ENCODE measurements at regions not wholly inside any gene's neighbourhood (a gene's known extent, or its start where the extent isn't known, plus 50 kb on each side); places are given as distances from the start of the nearest gene placed in this dataset.

DNA sequence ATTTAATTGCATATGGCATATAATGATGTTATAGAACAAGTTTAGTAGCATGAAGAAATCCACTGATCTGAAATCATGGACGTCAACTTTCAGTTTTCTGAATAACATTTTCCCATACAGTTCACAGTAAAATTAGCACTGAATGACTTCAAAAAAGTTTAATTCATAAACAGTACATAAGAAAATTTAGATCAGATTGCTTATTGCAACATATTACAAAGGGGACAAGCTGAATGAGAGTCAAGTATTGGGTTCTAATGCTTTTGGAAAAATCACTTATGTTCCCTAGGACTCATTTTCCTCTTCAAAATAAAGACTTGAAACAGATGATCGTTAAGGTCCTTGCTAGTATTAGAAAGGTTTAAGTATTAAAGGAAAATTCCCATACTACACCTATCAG, 898.3 kb upstream of the INTU start:
- H3K36me3 Mint-ChIP-seq (ENCODE audit: insufficient read depth in 2 of 2): no peaks in the 10 kb centered on the region
- H3K4me1 Mint-ChIP-seq (ENCODE audit: low read depth): no peaks in the 10 kb centered on the region
- no peak for ATAC-seq (replicated peaks in 1 of 2)
- H3K27ac Mint-ChIP-seq: no peak overlapping the region
- no peak for DNase-seq
- peaks cover 3 to 7% of the 10 kb centered on the region in 2 donors for H3K9me3 Mint-ChIP-seq
- H3K4me3 Mint-ChIP-seq: no peak overlapping the region
- no peaks in the 10 kb centered on the region for H3K27me3 Mint-ChIP-seq (ENCODE audit: low read depth)

DNA sequence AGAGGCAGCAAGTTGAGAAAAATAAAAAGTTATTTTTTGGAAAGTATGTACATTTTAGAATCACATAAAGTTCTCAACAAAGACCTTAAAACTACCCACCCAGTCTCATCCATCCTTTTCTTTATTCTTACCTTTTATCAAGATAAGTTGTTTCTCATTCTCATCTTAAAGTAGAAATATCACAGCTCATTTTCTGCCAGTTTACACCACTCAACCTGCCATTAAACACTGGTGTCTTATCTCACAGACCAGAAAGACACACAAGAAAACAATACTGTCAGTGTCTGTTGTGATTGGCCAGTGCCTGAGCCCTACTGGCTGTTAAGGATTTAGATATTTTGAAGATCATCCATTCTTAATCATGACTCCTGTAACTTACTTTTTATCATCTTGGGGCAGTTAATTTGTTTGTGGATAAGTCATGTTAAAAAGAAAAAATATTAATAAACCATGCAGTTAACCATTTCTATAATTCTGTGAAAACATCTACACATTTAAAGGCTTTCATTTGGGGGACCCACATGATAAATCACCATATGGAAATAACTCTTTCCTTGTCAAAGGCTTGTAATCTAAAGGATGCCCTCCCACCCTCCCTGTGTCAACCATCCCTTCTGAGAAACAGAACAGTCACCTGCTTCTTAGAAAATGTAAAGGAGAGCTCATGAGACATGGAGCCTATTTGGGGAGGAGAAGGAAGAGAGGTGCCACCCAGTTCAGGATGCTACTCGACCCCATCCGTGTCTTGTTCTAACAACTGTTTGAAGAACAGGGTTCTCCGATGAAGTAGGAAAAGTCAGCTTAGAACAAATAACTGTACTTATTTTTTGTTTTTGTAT, 897.2 kb upstream of the INTU start:
- Mint-ChIP-seq H3K9me3 (peaks cover 3 to 4% of the 10 kb centered on the region in 2 donors), H3K36me3 (ENCODE audit: insufficient read depth in 2 of 2) (no peaks in the 10 kb centered on the region), H3K27ac (no peak overlapping the region), H3K4me1 (ENCODE audit: low read depth) (no peaks in the 10 kb centered on the region), H3K4me3 (no peak overlapping the region), H3K27me3 (ENCODE audit: low read depth) (no peaks in the 10 kb centered on the region)
- DNase-seq (no peak), ATAC-seq (replicated peaks in 1 of 2) (no peak)

DNA sequence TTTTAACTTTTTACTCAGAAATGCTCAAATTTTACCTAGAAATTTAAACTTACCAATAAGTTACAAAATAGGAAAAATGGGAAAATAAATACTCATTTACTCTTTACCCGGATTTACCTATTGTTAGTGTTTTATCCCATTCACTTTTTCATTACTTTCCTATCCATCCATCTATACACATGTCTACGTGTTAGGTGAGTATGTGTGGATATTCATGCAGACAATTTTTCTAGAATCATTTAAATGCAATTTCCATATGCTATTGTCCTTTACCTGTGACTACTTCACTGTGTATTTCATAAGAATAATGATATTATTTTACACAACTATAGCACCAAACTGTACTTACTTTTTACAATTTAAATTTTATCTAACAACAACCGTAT, 896.6 kb upstream of the INTU start:
- no peaks in the 10 kb centered on the region for H3K4me1 Mint-ChIP-seq (ENCODE audit: low read depth)
- H3K27ac Mint-ChIP-seq: no peak overlapping the region
- no peak for DNase-seq
- no peak overlapping the region for H3K4me3 Mint-ChIP-seq
- no peaks in the 10 kb centered on the region for H3K27me3 Mint-ChIP-seq (ENCODE audit: low read depth)
- ATAC-seq (replicated peaks in 1 of 2): no peak
- H3K36me3 Mint-ChIP-seq (ENCODE audit: insufficient read depth in 2 of 2): no peaks in the 10 kb centered on the region
- peaks cover 5 to 7% of the 10 kb centered on the region in 2 donors for H3K9me3 Mint-ChIP-seq

DNA sequence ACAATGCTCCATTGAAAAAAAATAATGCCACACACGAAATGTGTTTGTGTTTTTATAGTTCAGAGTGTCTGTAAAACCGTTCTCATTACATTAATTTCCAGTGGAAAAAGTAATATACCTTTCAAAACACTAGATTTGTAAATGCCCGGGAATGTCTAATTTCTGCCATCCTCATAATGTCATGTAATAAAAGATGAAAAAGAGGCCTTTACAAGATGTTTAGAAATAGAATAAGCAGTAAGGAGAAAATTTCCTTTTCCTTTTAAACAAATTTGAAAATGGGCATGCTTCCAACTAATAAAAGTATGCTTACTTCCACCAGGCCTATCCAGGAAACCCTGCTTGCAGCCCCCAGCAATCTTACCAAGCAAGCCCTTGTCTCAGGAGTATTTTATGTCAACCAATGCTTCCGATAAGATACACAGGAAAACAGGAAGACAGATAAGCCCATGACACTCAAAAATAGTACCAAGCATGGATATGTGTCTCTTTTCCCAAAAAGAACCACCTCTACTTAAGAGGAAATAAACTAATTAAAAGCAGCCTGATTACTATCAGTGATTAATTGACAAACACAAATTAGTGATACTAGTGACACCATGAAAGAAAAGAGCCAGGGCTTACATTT, 894.7 kb upstream of the INTU start:
- H3K9me3 Mint-ChIP-seq: peaks cover 5 to 7% of the 10 kb centered on the region in 2 donors
- ATAC-seq (replicated peaks in 1 of 2): no peak
- no peaks in the 10 kb centered on the region for H3K36me3 Mint-ChIP-seq (ENCODE audit: insufficient read depth in 2 of 2)
- no peaks in the 10 kb centered on the region for H3K27me3 Mint-ChIP-seq (ENCODE audit: low read depth)
- DNase-seq: no peak
- no peaks in the 10 kb centered on the region for H3K4me1 Mint-ChIP-seq (ENCODE audit: low read depth)
- no peak overlapping the region for H3K27ac Mint-ChIP-seq
- H3K4me3 Mint-ChIP-seq: no peak overlapping the region

DNA sequence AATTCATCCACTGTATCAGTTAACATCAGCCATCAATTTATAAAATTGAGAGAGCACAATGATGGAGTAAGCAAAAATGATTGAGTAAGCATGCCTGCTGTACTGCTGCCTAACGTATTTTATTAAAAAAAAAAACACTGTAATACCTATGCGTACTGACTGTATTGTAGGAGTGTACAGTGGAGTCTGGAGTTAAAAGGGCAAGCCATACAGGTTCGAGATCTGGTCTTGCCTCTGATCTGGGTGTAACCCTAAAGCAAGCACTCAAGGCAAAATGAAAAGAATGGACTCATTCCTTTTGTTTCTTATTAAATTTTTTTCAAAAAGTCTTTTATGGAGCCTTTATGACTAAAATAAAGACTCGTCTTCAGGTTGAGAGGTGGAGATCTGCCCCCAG, 894.2 kb upstream of the INTU start:
- Mint-ChIP-seq H3K9me3 (peaks cover 5 to 7% of the 10 kb centered on the region in 2 donors), H3K36me3 (ENCODE audit: insufficient read depth in 2 of 2) (no peaks in the 10 kb centered on the region), H3K4me1 (ENCODE audit: low read depth) (no peaks in the 10 kb centered on the region), H3K27ac (no peak overlapping the region), H3K4me3 (no peak overlapping the region), H3K27me3 (ENCODE audit: low read depth) (no peaks in the 10 kb centered on the region)
- ATAC-seq (replicated peaks in 1 of 2) (no peak), DNase-seq (no peak)

GRCh38 chr4:126738926-126739325, 893.8 kb upstream of the INTU start:
- no peaks in the 10 kb centered on the region for H3K36me3 Mint-ChIP-seq (ENCODE audit: insufficient read depth in 2 of 2)
- no peak overlapping the region for H3K27ac Mint-ChIP-seq
- peaks cover 6 to 7% of the 10 kb centered on the region in 2 donors for H3K9me3 Mint-ChIP-seq
- H3K4me3 Mint-ChIP-seq: no peak overlapping the region
- H3K27me3 Mint-ChIP-seq (ENCODE audit: low read depth): no peaks in the 10 kb centered on the region
- ATAC-seq (replicated peaks in 1 of 2) (no peak), DNase-seq (no peak)
- H3K4me1 Mint-ChIP-seq (ENCODE audit: low read depth): no peaks in the 10 kb centered on the region

DNA sequence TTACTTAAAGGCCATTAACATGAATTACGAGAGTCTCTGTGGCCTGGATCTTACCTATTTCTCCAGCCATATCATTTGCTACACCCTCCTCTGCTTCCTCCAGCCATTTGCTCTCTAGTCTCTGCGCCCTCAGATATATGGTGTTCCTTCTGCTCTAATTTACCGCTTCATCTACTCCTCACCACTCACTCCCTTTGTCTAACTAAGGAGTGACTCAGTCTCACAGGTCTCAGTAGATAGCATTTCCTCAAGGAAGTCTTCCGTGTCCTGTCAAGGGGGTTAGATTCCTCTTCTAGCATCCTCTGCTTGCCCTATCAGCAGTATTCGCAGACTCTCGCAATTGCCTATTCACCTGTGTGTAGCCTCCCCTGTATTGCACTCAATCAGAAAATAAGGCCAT, 892.1 kb upstream of the INTU start:
- H3K4me1 Mint-ChIP-seq (ENCODE audit: low read depth): no peaks in the 10 kb centered on the region
- peaks cover 4 to 6% of the 10 kb centered on the region in 2 donors for H3K9me3 Mint-ChIP-seq
- H3K36me3 Mint-ChIP-seq (ENCODE audit: insufficient read depth in 2 of 2): no peaks in the 10 kb centered on the region
- H3K4me3 Mint-ChIP-seq: no peak overlapping the region
- ATAC-seq (replicated peaks in 1 of 2): no peak
- no peak for DNase-seq
- H3K27ac Mint-ChIP-seq: no peak overlapping the region
- H3K27me3 Mint-ChIP-seq (ENCODE audit: low read depth): no peaks in the 10 kb centered on the region

GRCh38 chr4:126742048-126742447, 890.7 kb upstream of the INTU start:
- Mint-ChIP-seq H3K27ac (no peak overlapping the region), H3K36me3 (ENCODE audit: insufficient read depth in 2 of 2) (no peaks in the 10 kb centered on the region), H3K9me3 (peaks cover 4 to 9% of the 10 kb centered on the region in 2 donors), H3K4me3 (no peak overlapping the region), H3K27me3 (ENCODE audit: low read depth) (no peaks in the 10 kb centered on the region), H3K4me1 (ENCODE audit: low read depth) (no peaks in the 10 kb centered on the region)
- ATAC-seq (replicated peaks in 1 of 2) (no peak), DNase-seq (no peak)

DNA sequence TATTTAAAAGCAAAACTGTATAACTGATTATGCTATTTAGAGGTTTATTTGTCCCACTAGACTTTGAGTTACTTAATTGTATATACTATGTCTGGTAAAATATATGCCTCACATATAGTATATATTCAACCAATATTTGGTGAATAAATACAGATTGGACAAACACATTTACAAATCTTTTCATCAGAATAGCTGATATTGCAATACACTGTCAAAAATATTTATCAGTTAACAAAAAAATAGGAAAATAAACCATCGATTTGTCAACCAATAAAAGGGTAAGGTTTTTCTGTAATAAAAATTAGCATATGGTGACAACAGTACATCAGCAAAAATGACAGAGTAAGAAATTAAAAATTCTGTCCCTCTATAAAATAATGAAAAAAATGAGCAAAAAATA, 889.9 kb upstream of the INTU start:
- no peak overlapping the region for H3K4me3 Mint-ChIP-seq
- no peaks in the 10 kb centered on the region for H3K36me3 Mint-ChIP-seq (ENCODE audit: insufficient read depth in 2 of 2)
- ATAC-seq (replicated peaks in 1 of 2) (no peak), DNase-seq (no peak)
- H3K4me1 Mint-ChIP-seq (ENCODE audit: low read depth): no peaks in the 10 kb centered on the region
- no peaks in the 10 kb centered on the region for H3K27me3 Mint-ChIP-seq (ENCODE audit: low read depth)
- H3K27ac Mint-ChIP-seq: no peak overlapping the region
- H3K9me3 Mint-ChIP-seq: peaks cover 4 to 7% of the 10 kb centered on the region in 2 donors

- H3K4me1 Mint-ChIP-seq (ENCODE audit: low read depth): no peaks in the 10 kb centered on the region
Observed at GRCh38 chr4:126748736-126749135, 884.0 kb upstream of the INTU start.

DNA sequence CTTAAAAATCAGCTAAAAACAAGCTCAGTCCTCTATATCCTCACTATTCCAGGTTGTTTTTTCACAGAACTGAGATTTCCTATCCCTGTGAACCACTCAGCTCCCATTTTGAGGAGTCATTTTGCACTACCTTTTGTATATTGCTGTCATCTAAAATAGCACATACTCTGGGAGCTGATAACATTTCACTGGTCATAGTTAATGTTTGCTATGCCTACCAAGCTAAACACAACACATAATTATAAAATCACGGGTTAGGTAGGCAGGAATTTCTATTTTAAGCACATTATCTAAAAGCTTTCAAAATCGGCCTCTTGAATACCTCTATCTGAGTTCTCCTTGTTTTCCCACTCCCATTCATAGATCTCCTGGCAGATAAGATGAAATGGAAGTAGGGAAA, 882.0 kb upstream of the INTU start:
- H3K4me3 Mint-ChIP-seq: no peak overlapping the region
- no peak for ATAC-seq (replicated peaks in 1 of 2)
- no peak for DNase-seq
- no peaks in the 10 kb centered on the region for H3K36me3 Mint-ChIP-seq (ENCODE audit: insufficient read depth in 2 of 2)
- no peaks in the 10 kb centered on the region for H3K4me1 Mint-ChIP-seq (ENCODE audit: low read depth)
- no peak overlapping the region for H3K27ac Mint-ChIP-seq
- H3K27me3 Mint-ChIP-seq (ENCODE audit: low read depth): no peaks in the 10 kb centered on the region
- peaks cover 2 to 9% of the 10 kb centered on the region in 2 donors for H3K9me3 Mint-ChIP-seq

More at GRCh38 chr4:126748736-126749135, 884.0 kb upstream of the INTU start:
- H3K27me3 Mint-ChIP-seq (ENCODE audit: low read depth): no peaks in the 10 kb centered on the region
- no peak for ATAC-seq (replicated peaks in 1 of 2)
- no peak for DNase-seq
- H3K4me3 Mint-ChIP-seq: no peak overlapping the region
- peaks cover 2 to 9% of the 10 kb centered on the region in 2 donors for H3K9me3 Mint-ChIP-seq
- H3K27ac Mint-ChIP-seq: no peak overlapping the region
- no peaks in the 10 kb centered on the region for H3K36me3 Mint-ChIP-seq (ENCODE audit: insufficient read depth in 2 of 2)

GRCh38 chr4:126752126-126752525, 880.6 kb upstream of the INTU start:
- H3K27me3 Mint-ChIP-seq (ENCODE audit: low read depth): no peaks in the 10 kb centered on the region
- H3K4me3 Mint-ChIP-seq: no peak overlapping the region
- no peak overlapping the region for H3K27ac Mint-ChIP-seq

GRCh38 chr4:126752702-126753101, 880.1 kb upstream of the INTU start:
- H3K4me3 Mint-ChIP-seq: no peak overlapping the region
- no peaks in the 10 kb centered on the region for H3K36me3 Mint-ChIP-seq (ENCODE audit: insufficient read depth in 2 of 2)
- H3K27ac Mint-ChIP-seq: no peak overlapping the region
- no peak for DNase-seq
- ATAC-seq (replicated peaks in 1 of 2): no peak
- no peaks in the 10 kb centered on the region for H3K27me3 Mint-ChIP-seq (ENCODE audit: low read depth)
- H3K4me1 Mint-ChIP-seq (ENCODE audit: low read depth): no peaks in the 10 kb centered on the region
- H3K9me3 Mint-ChIP-seq: peaks cover 2 to 6% of the 10 kb centered on the region in 2 donors

More at GRCh38 chr4:126752126-126752525, 880.6 kb upstream of the INTU start:
- Mint-ChIP-seq H3K36me3 (ENCODE audit: insufficient read depth in 2 of 2) (no peaks in the 10 kb centered on the region), H3K9me3 (peaks cover 2 to 6% of the 10 kb centered on the region in 2 donors), H3K4me1 (ENCODE audit: low read depth) (no peaks in the 10 kb centered on the region)
- no peak for DNase-seq
- no peak for ATAC-seq (replicated peaks in 1 of 2)

All from activated T-cell treated with anti-CD3 and anti-CD28 coated beads, Interleukin-2, amount 50 U/mL, for 72 hours (primary cell).